ENCODE measurements at regions not wholly inside any gene's neighbourhood (a gene's known extent, or its start where the extent isn't known, plus 50 kb on each side); places are given as distances from the start of the nearest gene placed in this dataset.
"Not testable (repeated sequence)": the region's sequence is repeated elsewhere in the genome, so short reads cannot be mapped to it uniquely, and the experiment has no call there.

GRCh38 chr10:86579883-86580520 lies 58.4 kb upstream of the WAPL start:
- no peak for DNase-seq

- DNase-seq = no peak
Measured at GRCh38 chr10:86580521-86580891, 58.9 kb upstream of the WAPL start.

- DNase-seq = no peak
Measured at GRCh38 chr10:86583983-86584382, 62.4 kb upstream of the WAPL start.

- peak; percentile 10 to 24 for DNase-seq
Measured at GRCh38 chr10:86585037-86585929, 63.7 kb upstream of the WAPL start.

GRCh38 chr10:86586516-86586915 lies 64.9 kb upstream of the WAPL start:
- DNase-seq = no peak

- DNase-seq = not testable (repeated sequence)
Measured at GRCh38 chr10:86588781-86589180, 65.6 kb upstream of the OPN4 start.

- DNase-seq = no peak
Measured at GRCh38 chr10:86591436-86591835, 62.9 kb upstream of the OPN4 start.

GRCh38 chr10:86592413-86592812 lies 61.9 kb upstream of the OPN4 start:
- DNase-seq = no peak

GRCh38 chr10:86594535-86594934 lies 59.8 kb upstream of the OPN4 start:
- no peak for DNase-seq

- DNase-seq = no peak
Measured at GRCh38 chr10:86595496-86595895, 58.9 kb upstream of the OPN4 start.

GRCh38 chr10:86596266-86596665 lies 58.1 kb upstream of the OPN4 start:
- DNase-seq = no peak

GRCh38 chr10:86597306-86597705 lies 57.0 kb upstream of the OPN4 start:
- DNase-seq = no peak

- no peak for DNase-seq
Measured at GRCh38 chr10:86598151-86598550, 56.2 kb upstream of the OPN4 start.

GRCh38 chr10:86599041-86599440 lies 55.3 kb upstream of the OPN4 start:
- DNase-seq = no peak

- DNase-seq = no peak
Measured at GRCh38 chr10:86599729-86600128, 54.6 kb upstream of the OPN4 start.

- DNase-seq = no peak
Measured at GRCh38 chr10:86600296-86600695, 54.1 kb upstream of the OPN4 start.

- no peak for DNase-seq
Measured at GRCh38 chr10:86601956-86602602, 52.3 kb upstream of the OPN4 start.

GRCh38 chr10:86603256-86603655 lies 51.1 kb upstream of the OPN4 start:
- DNase-seq = no peak
